GM12878 (cell line): ENCODE measurements at regions not wholly inside any gene's neighbourhood (a gene's known extent, or its start where the extent isn't known, plus 50 kb on each side); places are given as distances from the start of the nearest gene placed in this dataset.

Experiments used
- ATAC-seq: fragments of 200-7000 bp; cut with Tn5 transposase; 3 replicates; pipeline ENCODE4 v1.9.1; 2020; ENCODE audit warnings: mild to moderate bottlenecking, moderate library complexity
- BruUV-seq: library from RNA; stranded (reverse); fragments of 400-500 nt; replicated peaks from 2 replicates; lab custom pipeline; 2021; lab: Mats Ljungman, UMichigan
- CTCF ChIA-PET: fragments of 300-600 bp; sonication (Branson Sonifier 250); formaldehyde crosslinking; extraction: SDS; loops from one replicate; lab custom pipeline; 2021; ENCODE audit warnings: inconsistent platforms; lab: Yijun Ruan, JAX
- POLR2A ChIA-PET: fragments of 350-600 bp; formaldehyde crosslinking; extraction: SDS; loops from one replicate; lab custom pipeline; 2021; ENCODE audit warnings: inconsistent platforms; lab: Charles Lee
- RAD21 ChIA-PET: fragments of 300-600 bp; sonication (Branson Sonifier 250); formaldehyde crosslinking; loops from one replicate; lab custom pipeline; 2023; ENCODE audit warnings: antibody characterized with exemption; ENCODE audit not compliant: unreplicated experiment; lab: Charles Lee
- SMC1A ChIA-PET: fragments of 300-600 bp; sonication (Branson Sonifier 250); formaldehyde crosslinking; loops from one replicate; lab custom pipeline; 2023; ENCODE audit not compliant: unreplicated experiment, uncharacterized antibody; lab: Charles Lee
- DNase-seq: peaks from one replicate; pipeline ENCODE4 v3.0.0-alpha.2; 2011; ENCODE audit warnings: low read depth, low spot score
- FAIRE-seq: peaks from 3 replicates; lab custom pipeline; 2011; peaks lifted over from hg19 to GRCh38; lab: Jason Lieb, UNC
- H2AFZ ChIP-seq: 2 replicates; pipeline ENCODE4 v1.6.0; 2011; ENCODE audit warnings: low read depth, low read length, control low read depth; ENCODE audit not compliant: control insufficient read depth
- H3K27ac ChIP-seq: 2 replicates; pipeline ENCODE4 v1.5.1; 2011; ENCODE audit warnings: control low read depth; ENCODE audit not compliant: control insufficient read depth, insufficient read depth
- H3K27me3 ChIP-seq, 2 experiments: replicated peaks in 1 of 2; 2 replicates each; pipeline versions ENCODE4 v1.6.0 to v1.6.1; 2011; ENCODE audit warnings: low read length in 1 of 2; ENCODE audit not compliant: control insufficient read depth in 2 of 2, insufficient read depth in 2 of 2
- H3K36me3 ChIP-seq, 2 experiments: 2 replicates each; pipeline ENCODE4 v1.5.1; 2011; ENCODE audit warnings: low read length in 1 of 2; ENCODE audit not compliant: control insufficient read depth in 2 of 2, insufficient read depth in 2 of 2
- H3K4me1 ChIP-seq: 2 replicates; pipeline ENCODE4 v1.6.1; 2011; ENCODE audit warnings: mild to moderate bottlenecking, low read length, moderate library complexity, mixed read lengths; ENCODE audit not compliant: control insufficient read depth, insufficient read depth
- H3K4me2 ChIP-seq: 2 replicates; pipeline ENCODE4 v1.6.0; 2011; ENCODE audit warnings: control low read depth; ENCODE audit not compliant: control insufficient read depth, insufficient read depth
- H3K4me3 ChIP-seq: fragments of 200-600 bp; sonication (generic); 2 replicates; pipeline ENCODE4 v1.5.1; 2016
- H3K79me2 ChIP-seq: 2 replicates; pipeline ENCODE4 v1.6.0; 2011; ENCODE audit warnings: low read length; ENCODE audit not compliant: control insufficient read depth, insufficient read depth
- H3K9ac ChIP-seq: 2 replicates; pipeline ENCODE4 v1.8.0; 2011; ENCODE audit warnings: low read length, control low read depth, mixed read lengths; ENCODE audit not compliant: control insufficient read depth, insufficient read depth
- H3K9me3 ChIP-seq: replicated peaks from 3 replicates; pipeline ENCODE4 v1.5.1; 2011; ENCODE audit warnings: mild to moderate bottlenecking, low read length; ENCODE audit not compliant: control insufficient read depth, insufficient read depth
- H4K20me1 ChIP-seq: 2 replicates; pipeline ENCODE4 v1.6.0; 2011; ENCODE audit not compliant: control insufficient read depth, insufficient read depth
- ETV6 ChIP-seq, 2 experiments: fragments of 450-650 bp in 1 of 2; IDR thresholded peaks in 1 of 2; conservative IDR thresholded peaks in 1 of 2; 2 replicates each; pipeline ENCODE4 v1.6.1; 2014; ENCODE audit warnings: antibody characterized with exemption in 1 of 2, borderline replicate concordance in 1 of 2, low read depth in 1 of 2, mild to moderate bottlenecking in 1 of 2, moderate library complexity in 1 of 2
- FOS ChIP-seq: IDR thresholded peaks from 3 replicates; pipeline ENCODE4 v1.6.1; 2011; ENCODE audit warnings: borderline replicate concordance; ENCODE audit not compliant: insufficient read length; ENCODE audit errors: extremely low read depth
- IRF4 ChIP-seq: IDR thresholded peaks from 2 replicates; pipeline ENCODE4 v1.6.1; 2011; ENCODE audit warnings: low read depth, low read length
- JUND ChIP-seq: IDR thresholded peaks from 2 replicates; pipeline ENCODE4 v1.6.1; 2012; ENCODE audit warnings: low read depth, mild to moderate bottlenecking, low read length, improper control_type of control experiment, moderate library complexity
- KDM1A ChIP-seq: fragments of 200-600 bp; sonication (generic); IDR thresholded peaks from 2 replicates; pipeline ENCODE4 v1.6.1; 2016; ENCODE audit warnings: borderline replicate concordance
- MAX ChIP-seq: IDR thresholded peaks from 2 replicates; pipeline ENCODE4 v1.6.1; 2012; ENCODE audit warnings: low read depth, low read length, improper control_type of control experiment
- NR2C2 ChIP-seq: IDR thresholded peaks from 2 replicates; pipeline ENCODE4 v1.6.1; 2011; ENCODE audit warnings: borderline replicate concordance, low read depth; ENCODE audit not compliant: control insufficient read depth, insufficient read length
- PAX5 ChIP-seq: IDR thresholded peaks from 2 replicates; pipeline ENCODE4 v1.6.1; 2011; ENCODE audit warnings: low read depth, low read length, borderline replicate concordance
- RAD21 ChIP-seq: IDR thresholded peaks from 2 replicates; pipeline ENCODE4 v1.6.1; 2011; ENCODE audit warnings: mild to moderate bottlenecking, low read depth, low read length, moderate library complexity; ENCODE audit not compliant: insufficient read depth
- REST ChIP-seq: IDR thresholded peaks from 2 replicates; pipeline ENCODE4 v1.6.1; 2012; ENCODE audit warnings: mild to moderate bottlenecking, low read depth, low read length
- TAF1 ChIP-seq: IDR thresholded peaks from 2 replicates; pipeline ENCODE4 v1.6.1; 2011; ENCODE audit warnings: mild to moderate bottlenecking, low read depth, low read length, borderline replicate concordance
- ZBED1 ChIP-seq: IDR thresholded peaks from 2 replicates; pipeline ENCODE4 v1.6.1; 2016; ENCODE audit warnings: borderline replicate concordance
- ZZZ3 ChIP-seq: IDR thresholded peaks from 2 replicates; pipeline ENCODE4 v1.6.1; 2011; ENCODE audit warnings: low read depth; ENCODE audit not compliant: control insufficient read depth, insufficient read length
- WGBS: methylation state at CpG from one replicate; pipeline ENCODE4 v1.1.6; 2016; ENCODE audit warnings: low lambda C conversion rate; ENCODE audit not compliant: insufficient replicate concordance, insufficient coverage; ENCODE audit errors: missing lambda C conversion rate; 5-methylcytosine and 5-hydroxymethylcytosine counted together
- in situ Hi-C: fragments of 300-500 bp; cut with MboI; formaldehyde crosslinking; loops from 9 replicates; pipeline ENCODE4 v1.14.3; 2018; ENCODE audit warnings: mixed read lengths
- intact Hi-C: fragments of 100-400 bp; cut with micrococcal nuclease; formaldehyde crosslinking; loops from one replicate; pipeline ENCODE4 v1.14.2; 2022; ENCODE audit not compliant: unreplicated experiment

GRCh38 chr2:204127238-204127637 lies 190.7 kb downstream of the ICOS start:
- TF ChIP-seq REST (peak; percentile 74; the same call in 1 of the 2 replicates), KDM1A (no peak)
- FAIRE-seq (no peak), DNase-seq (no peak), ATAC-seq (no peak)
- in situ Hi-C loops (no loop called here), intact Hi-C loops (no loop called here)
- ChIA-PET SMC1A (interaction anchor here (1.0 kb wide), 1 partner anchor 17 kb away, joined by 3 read pairs; no protein-coding TSS in a partner anchor), CTCF (no interaction called here), POLR2A (no interaction called here), RAD21 (no interaction called here)
- H3K36me3 ChIP-seq: no peaks in the 10 kb centered on the region
- no peaks in the 10 kb centered on the region for H3K79me2 ChIP-seq
- H3K9me3 ChIP-seq: no peaks in the 10 kb centered on the region
- no peak overlapping the region for H3K4me2 ChIP-seq
- peaks cover 0 to 3% of the 10 kb centered on the region in 2 experiments; a peak in 1 of 4 replicates for H3K27me3 ChIP-seq
- H3K4me3 ChIP-seq: no peak overlapping the region
- BruUV-seq: no TSS peak
- no peak overlapping the region for H3K9ac ChIP-seq
- no peak overlapping the region for H2AFZ ChIP-seq
- no peaks in the 10 kb centered on the region for H3K4me1 ChIP-seq
- WGBS: 0% methylated on average over 2 of the region's 2 CpGs
- H3K27ac ChIP-seq: no peak overlapping the region
- H4K20me1 ChIP-seq: no peaks in the 10 kb centered on the region

- no TSS peak for BruUV-seq
- ATAC-seq (no peak), FAIRE-seq (no peak), DNase-seq (no peak)
- Histone ChIP-seq H3K4me3 (no peak overlapping the region), H3K4me2 (no peak overlapping the region), H3K79me2 (no peaks in the 10 kb centered on the region), H3K27ac (no peak overlapping the region), H3K9ac (no peak overlapping the region), H2AFZ (no peak overlapping the region), H3K4me1 (no peaks in the 10 kb centered on the region), H3K9me3 (no peaks in the 10 kb centered on the region), H3K36me3 (no peaks in the 10 kb centered on the region), H4K20me1 (no peaks in the 10 kb centered on the region), H3K27me3 (no peaks in the 10 kb centered on the region)
- ChIA-PET SMC1A (no interaction called here), POLR2A (no interaction called here), CTCF (no interaction called here), RAD21 (no interaction called here)
- in situ Hi-C loops (no loop called here), intact Hi-C loops (no loop called here)
- 34% methylated on average over 13 of the region's 13 CpGs for WGBS
- TF ChIP-seq PAX5 (no peak), JUND (no peak), ETV6 (conservative IDR thresholded peaks at IDR 0.05 in 1 of 2, IDR thresholded peaks at IDR 0.05 in 1 of 2; ENCODE audit: borderline replicate concordance in 1 of 2, low read depth in 1 of 2) (no peak), RAD21 (no peak), ZZZ3 (no peak), TAF1 (no peak), FOS (no peak), MAX (no peak), IRF4 (no peak), NR2C2 (no peak), ZBED1 (no peak)
Observed at GRCh38 chr2:204129591-204130294, 193.2 kb downstream of the ICOS start.
